ENCODE measurements at regions not wholly inside any gene's neighbourhood (a gene's known extent, or its start where the extent isn't known, plus 50 kb on each side); places are given as distances from the start of the nearest gene placed in this dataset.
A peak's percentile ranks its signal among the peaks of the same experiment; 100 is the strongest.

- DNase-seq (ENCODE audit: low read depth): peak; percentile 57
- no peak for TF ChIP-seq CTCF (IDR thresholded peaks at IDR 0.05; ENCODE audit: insufficient read depth, low read length)
- H3K4me3 ChIP-seq (ENCODE audit: low read depth, low read length): no peak overlapping the region
Observed at GRCh38 chr5:163682234-163682633, 176.8 kb downstream of the MAT2B start.

- no peak overlapping the region for H3K4me3 ChIP-seq (ENCODE audit: low read depth, low read length)
- no peak for DNase-seq (ENCODE audit: low read depth)
- no peak for TF ChIP-seq CTCF (IDR thresholded peaks at IDR 0.05; ENCODE audit: insufficient read depth, low read length)
Observed at GRCh38 chr5:163687414-163687813, 182.0 kb downstream of the MAT2B start.

GRCh38 chr5:163692091-163692490 lies 186.7 kb downstream of the MAT2B start:
- DNase-seq (ENCODE audit: low read depth): no peak
- TF ChIP-seq CTCF (IDR thresholded peaks at IDR 0.05; ENCODE audit: insufficient read depth, low read length): no peak
- no peak overlapping the region for H3K4me3 ChIP-seq (ENCODE audit: low read depth, low read length)

- peak; percentile 80 for TF ChIP-seq CTCF (IDR thresholded peaks at IDR 0.05; ENCODE audit: insufficient read depth, low read length)
- no peak overlapping the region for H3K4me3 ChIP-seq (ENCODE audit: low read depth, low read length)
- peak; percentile 90 for DNase-seq (ENCODE audit: low read depth)
Observed at GRCh38 chr5:163695830-163696578, 190.6 kb downstream of the MAT2B start.

GRCh38 chr5:163696579-163696887 lies 191.1 kb downstream of the MAT2B start:
- H3K4me3 ChIP-seq (ENCODE audit: low read depth, low read length): no peak overlapping the region
- TF ChIP-seq CTCF (IDR thresholded peaks at IDR 0.05; ENCODE audit: insufficient read depth, low read length): no peak
- DNase-seq (ENCODE audit: low read depth): no peak

GRCh38 chr5:163706053-163706771 lies 200.8 kb downstream of the MAT2B start:
- DNase-seq (ENCODE audit: low read depth): peak; percentile 71
- TF ChIP-seq CTCF (IDR thresholded peaks at IDR 0.05; ENCODE audit: insufficient read depth, low read length): no peak
- H3K4me3 ChIP-seq (ENCODE audit: low read depth, low read length): no peak overlapping the region
